ENCODE measurements at regions not wholly inside any gene's neighbourhood (a gene's known extent, or its start where the extent isn't known, plus 50 kb on each side); places are given as distances from the start of the nearest gene placed in this dataset.

DNA sequence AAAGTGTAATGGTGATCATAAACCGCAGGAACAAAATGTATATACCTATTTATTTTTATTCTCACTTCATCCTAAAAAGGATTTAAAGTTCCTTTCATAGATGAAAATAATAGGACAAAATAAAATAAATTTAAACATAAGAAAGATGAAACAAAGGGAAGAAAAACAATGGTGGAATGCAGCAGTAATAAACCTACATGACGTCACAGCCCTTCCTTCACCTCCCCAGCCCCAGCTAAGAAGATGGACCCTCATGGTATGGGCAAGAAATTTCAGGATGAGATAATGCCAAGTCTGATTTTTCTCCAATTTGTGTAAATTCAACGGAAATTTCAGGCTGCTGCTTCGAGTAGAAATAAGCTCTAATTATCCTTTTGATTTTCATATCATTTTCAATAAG is 381.0 kb downstream of the LRIG3 start:
- TF ChIP-seq, protein P1, sequence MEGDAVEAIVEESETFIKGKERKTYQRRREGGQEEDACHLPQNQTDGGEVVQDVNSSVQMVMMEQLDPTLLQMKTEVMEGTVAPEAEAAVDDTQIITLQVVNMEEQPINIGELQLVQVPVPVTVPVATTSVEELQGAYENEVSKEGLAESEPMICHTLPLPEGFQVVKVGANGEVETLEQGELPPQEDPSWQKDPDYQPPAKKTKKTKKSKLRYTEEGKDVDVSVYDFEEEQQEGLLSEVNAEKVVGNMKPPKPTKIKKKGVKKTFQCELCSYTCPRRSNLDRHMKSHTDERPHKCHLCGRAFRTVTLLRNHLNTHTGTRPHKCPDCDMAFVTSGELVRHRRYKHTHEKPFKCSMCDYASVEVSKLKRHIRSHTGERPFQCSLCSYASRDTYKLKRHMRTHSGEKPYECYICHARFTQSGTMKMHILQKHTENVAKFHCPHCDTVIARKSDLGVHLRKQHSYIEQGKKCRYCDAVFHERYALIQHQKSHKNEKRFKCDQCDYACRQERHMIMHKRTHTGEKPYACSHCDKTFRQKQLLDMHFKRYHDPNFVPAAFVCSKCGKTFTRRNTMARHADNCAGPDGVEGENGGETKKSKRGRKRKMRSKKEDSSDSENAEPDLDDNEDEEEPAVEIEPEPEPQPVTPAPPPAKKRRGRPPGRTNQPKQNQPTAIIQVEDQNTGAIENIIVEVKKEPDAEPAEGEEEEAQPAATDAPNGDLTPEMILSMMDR (IDR thresholded peaks at IDR 0.05; ENCODE audit: low read depth, low read length): no peak
- Histone ChIP-seq H3K9me3 (no peaks in the 10 kb centered on the region), H3K27me3 (no peaks in the 10 kb centered on the region), H3K36me3 (no peaks in the 10 kb centered on the region), H3K4me3 (ENCODE audit: low read depth, low read length) (no peak overlapping the region), H3K4me1 (no peaks in the 10 kb centered on the region)
- no peak for DNase-seq

DNA sequence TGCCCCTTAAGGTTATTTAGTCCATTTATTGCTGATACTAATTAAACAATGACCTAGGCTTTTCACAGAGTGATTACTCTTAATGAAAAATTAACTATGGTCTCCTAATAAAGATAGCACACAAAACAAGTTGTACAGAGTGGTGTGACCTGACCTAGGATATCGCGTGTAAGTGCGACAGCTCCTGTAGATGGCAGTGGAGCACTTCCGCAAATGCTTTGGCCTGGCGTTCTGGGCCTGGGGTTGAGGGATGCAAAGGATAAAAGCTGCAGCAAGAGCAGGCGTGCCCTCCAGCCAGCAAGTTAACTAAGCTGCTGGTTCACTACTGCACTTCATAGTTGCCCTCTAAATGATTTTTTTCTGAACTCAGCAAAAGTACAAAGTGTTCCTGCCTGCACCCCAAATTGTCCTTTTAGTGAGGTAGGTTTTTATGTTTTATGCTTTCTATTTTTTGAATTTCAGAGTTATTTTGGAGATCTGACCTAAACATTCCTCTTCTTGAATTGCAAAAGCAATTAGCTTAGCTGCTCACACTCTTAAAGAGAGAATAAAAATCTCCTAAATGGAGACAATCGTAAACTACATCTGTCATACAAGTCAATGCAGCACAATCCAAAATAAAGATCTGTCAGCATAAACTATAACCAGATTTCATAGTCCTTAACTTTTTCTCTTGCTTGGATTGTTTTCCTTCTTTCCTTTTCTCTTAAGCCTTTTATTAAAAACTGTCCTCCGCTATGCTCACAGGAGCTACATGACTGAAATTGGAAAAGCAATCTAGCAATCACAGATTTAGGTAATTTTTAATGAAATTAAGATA is 379.6 kb downstream of the LRIG3 start:
- DNase-seq: peak; percentile 65
- Histone ChIP-seq H3K4me3 (ENCODE audit: low read depth, low read length) (no peak overlapping the region), H3K4me1 (no peaks in the 10 kb centered on the region), H3K9me3 (no peaks in the 10 kb centered on the region), H3K27me3 (no peaks in the 10 kb centered on the region), H3K36me3 (no peaks in the 10 kb centered on the region)
- TF ChIP-seq, protein P1 (IDR thresholded peaks at IDR 0.05; ENCODE audit: low read depth, low read length): peak; percentile 81

DNA sequence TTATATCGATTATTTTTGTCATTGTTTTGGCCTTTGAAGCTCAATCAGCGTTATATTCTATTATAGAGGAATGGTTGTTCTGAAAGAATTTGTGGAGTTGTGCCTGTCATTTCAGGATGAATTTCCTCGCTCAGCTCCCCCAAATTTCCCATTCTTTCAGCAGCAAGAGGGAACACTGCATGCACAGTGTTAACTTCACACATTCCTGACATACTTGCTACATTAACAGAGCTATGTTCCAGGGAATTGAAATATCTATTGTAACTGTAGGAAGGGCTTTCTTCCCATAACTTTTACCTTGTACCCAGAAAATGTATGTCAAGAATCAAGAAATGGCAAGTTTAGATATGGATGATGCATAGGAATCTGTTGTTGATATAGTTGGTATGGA is 379.0 kb downstream of the LRIG3 start:
- Histone ChIP-seq H3K36me3 (no peaks in the 10 kb centered on the region), H3K4me1 (no peaks in the 10 kb centered on the region), H3K4me3 (ENCODE audit: low read depth, low read length) (no peak overlapping the region), H3K27me3 (no peaks in the 10 kb centered on the region), H3K9me3 (no peaks in the 10 kb centered on the region)
- TF ChIP-seq, protein P1 (IDR thresholded peaks at IDR 0.05; ENCODE audit: low read depth, low read length): no peak
- DNase-seq: no peak

DNA sequence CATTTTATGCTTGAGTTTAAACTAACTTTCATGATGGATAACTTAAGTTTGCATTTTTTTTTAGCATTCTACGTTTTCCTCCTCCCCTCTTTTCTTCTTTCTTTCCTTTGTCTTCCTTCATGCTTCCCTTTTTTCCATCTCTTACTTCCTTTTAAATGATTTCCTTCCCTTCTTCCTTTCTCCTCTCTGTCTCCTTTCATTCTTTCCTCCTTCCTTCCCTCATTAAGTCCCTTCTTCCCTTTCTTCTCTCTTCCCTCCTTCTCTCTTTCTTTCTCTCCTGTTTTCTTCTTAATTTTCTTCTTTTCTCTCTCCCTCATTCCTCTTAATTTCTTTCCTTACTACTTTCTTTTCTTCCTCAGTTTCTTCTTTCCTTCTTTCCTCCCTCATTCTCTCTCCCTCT is 376.0 kb downstream of the LRIG3 start:
- DNase-seq: no peak
- no peaks in the 10 kb centered on the region for H3K36me3 ChIP-seq
- no peaks in the 10 kb centered on the region for H3K9me3 ChIP-seq
- H3K27me3 ChIP-seq: no peaks in the 10 kb centered on the region
- no peak overlapping the region for H3K4me3 ChIP-seq (ENCODE audit: low read depth, low read length)
- no peaks in the 10 kb centered on the region for H3K4me1 ChIP-seq
- TF ChIP-seq, protein P1 (IDR thresholded peaks at IDR 0.05; ENCODE audit: low read depth, low read length): no peak

DNA sequence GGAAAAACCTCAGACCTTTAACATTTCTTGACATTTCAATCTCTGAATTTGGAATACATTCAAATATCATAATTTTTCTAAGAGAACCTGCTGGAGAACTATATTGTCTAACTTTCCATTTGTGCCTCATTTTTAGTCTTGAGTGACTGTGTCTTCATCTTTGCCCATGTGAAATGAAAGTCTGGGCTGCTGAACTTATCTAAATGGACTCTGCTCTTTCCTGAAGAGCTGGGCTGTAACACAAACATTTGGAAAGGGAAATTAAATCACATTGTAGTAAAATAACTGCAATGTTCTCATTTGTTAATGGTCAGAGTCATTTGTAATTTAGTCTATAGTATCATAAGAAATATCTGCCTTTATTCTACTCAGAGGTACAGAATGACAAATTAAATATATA is 373.1 kb downstream of the LRIG3 start:
- Histone ChIP-seq H3K9me3 (no peaks in the 10 kb centered on the region), H3K27me3 (no peaks in the 10 kb centered on the region), H3K36me3 (no peaks in the 10 kb centered on the region), H3K4me1 (no peaks in the 10 kb centered on the region), H3K4me3 (ENCODE audit: low read depth, low read length) (no peak overlapping the region)
- TF ChIP-seq, protein P1 (IDR thresholded peaks at IDR 0.05; ENCODE audit: low read depth, low read length): no peak
- no peak for DNase-seq

DNA sequence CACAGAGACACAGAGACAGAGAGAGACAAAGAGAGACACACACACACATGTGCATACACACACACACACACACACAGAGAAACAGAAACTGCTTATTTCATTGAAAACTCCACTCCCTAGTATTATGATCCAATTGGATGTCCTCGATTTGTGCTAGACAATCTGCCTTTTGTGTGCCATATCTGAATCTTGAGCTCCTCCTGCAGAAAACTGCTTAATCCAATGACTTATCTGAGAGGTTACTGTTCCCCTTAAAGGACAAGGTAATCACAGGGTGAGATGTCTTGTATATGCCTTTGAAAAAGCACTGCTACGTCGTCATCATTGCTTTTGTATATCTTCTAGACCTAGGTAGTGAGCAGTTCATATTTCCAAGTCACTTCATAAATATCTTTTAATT is 371.5 kb downstream of the LRIG3 start:
- Histone ChIP-seq H3K27me3 (no peaks in the 10 kb centered on the region), H3K9me3 (no peaks in the 10 kb centered on the region), H3K4me1 (no peaks in the 10 kb centered on the region), H3K36me3 (no peaks in the 10 kb centered on the region), H3K4me3 (ENCODE audit: low read depth, low read length) (no peak overlapping the region)
- no peak for DNase-seq
- TF ChIP-seq, protein P1 (IDR thresholded peaks at IDR 0.05; ENCODE audit: low read depth, low read length): no peak

Data from BE2C (cell line).